Astrocyte of the spinal cord (primary cell): ENCODE measurements at regions not wholly inside any gene's neighbourhood (a gene's known extent, or its start where the extent isn't known, plus 50 kb on each side); places are given as distances from the start of the nearest gene placed in this dataset.

Source experiments
- DNase-seq: peaks from one replicate; pipeline ENCODE4 v3.0.0; 2011; ENCODE audit warnings: low read depth, low spot score
- H3K4me3 ChIP-seq: 2 replicates; pipeline ENCODE4 v1.5.1; 2011; ENCODE audit warnings: low read depth, mild to moderate bottlenecking, low read length, moderate library complexity
- CTCF ChIP-seq: IDR thresholded peaks from 2 replicates; pipeline ENCODE4 v1.5.1; 2012; ENCODE audit warnings: low read depth, mild to moderate bottlenecking, low read length, inconsistent platforms
- in situ Hi-C: cut with HindIII; loops from 2 replicates; pipeline ENCODE4 v1.10.0; 2017; ENCODE audit warnings: low sequenced_read_pairs

- no peak for TF ChIP-seq CTCF
- H3K4me3 ChIP-seq = no peak overlapping the region
- no peak for DNase-seq
- in situ Hi-C loops = no loop called here
Observed at GRCh38 chr7:46035166-46035565, 114.1 kb upstream of the IGFBP3 start.

- no peak overlapping the region for H3K4me3 ChIP-seq
- no peak for TF ChIP-seq CTCF
- DNase-seq = no peak
- in situ Hi-C loops = no loop called here
Observed at GRCh38 chr7:46034056-46034768, 113.1 kb upstream of the IGFBP3 start.

DNA sequence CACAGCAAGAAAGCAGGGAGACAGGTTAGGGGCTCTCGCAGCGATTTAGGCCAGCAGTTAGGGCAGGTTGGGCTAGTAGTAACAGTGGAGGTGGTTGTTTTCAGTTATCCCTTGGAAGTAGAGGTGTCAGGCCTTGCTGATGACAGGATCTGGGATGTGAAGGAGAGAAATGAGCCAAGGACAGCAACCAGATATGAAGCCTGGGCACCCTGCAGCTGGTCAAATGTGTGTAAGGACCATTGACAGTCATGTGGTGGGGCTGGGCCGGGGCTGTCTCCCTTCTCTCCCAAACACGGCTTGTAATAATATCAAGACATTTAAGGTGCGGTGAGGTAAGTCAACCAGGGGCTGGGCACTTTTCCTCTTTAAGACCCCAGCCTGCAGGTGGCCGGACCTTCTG is 112.5 kb upstream of the IGFBP3 start:
- no peak overlapping the region for H3K4me3 ChIP-seq
- in situ Hi-C loops = no loop called here
- TF ChIP-seq CTCF = no peak
- DNase-seq = no peak

DNA sequence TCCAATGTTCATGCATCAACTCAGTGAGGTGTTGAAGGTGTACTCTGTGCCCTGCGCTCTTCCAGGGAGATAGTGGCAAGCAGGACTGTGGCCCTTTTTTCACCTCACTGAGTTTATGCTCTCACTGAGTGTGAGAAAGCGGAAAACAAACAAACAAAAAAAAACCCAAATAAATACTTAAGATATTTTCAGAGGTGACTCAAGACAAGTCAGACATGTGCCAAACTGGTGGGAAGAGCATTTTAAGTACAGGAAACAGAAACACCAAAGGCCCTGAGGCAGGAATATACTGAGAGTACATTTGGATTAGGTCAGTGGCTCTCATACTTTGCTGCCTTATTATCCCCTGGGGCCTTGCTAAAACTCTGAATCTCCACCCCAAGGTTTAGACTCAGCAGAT is 111.9 kb upstream of the IGFBP3 start:
- no peak overlapping the region for H3K4me3 ChIP-seq
- DNase-seq = no peak
- in situ Hi-C loops = no loop called here
- TF ChIP-seq CTCF = no peak

GRCh38 chr7:46032353-46032752 is 111.3 kb upstream of the IGFBP3 start:
- no peak overlapping the region for H3K4me3 ChIP-seq
- DNase-seq = no peak
- TF ChIP-seq CTCF = no peak
- in situ Hi-C loops = no loop called here

DNA sequence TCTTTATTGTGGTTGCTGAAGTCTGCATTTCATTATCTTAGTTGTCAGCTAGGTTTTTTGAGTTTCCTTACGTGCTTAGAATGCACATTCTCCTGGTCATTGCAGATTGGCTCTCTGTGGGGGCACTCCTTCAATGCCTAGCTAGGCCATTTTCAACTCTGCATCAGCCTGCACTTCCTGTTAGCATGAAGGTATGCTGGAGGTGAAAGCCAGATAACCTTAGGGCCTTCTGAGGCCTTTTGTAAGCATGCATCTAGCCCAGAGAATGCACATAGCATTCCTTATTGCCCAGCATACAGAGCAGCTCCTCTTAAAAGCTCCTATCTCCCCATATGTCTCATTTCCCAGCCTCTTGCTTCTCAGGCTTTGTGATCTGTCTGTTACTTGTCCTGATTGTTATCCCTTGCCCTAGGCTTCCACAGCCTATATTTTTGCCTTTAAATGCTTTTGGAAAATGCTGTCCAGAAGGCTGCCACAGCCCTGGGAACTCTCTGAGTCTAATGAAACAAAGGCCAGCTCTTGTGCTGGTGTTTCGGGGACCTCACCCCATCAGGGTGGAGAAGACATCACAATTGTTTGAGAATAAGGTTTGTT is 108.1 kb upstream of the IGFBP3 start:
- no peak overlapping the region for H3K4me3 ChIP-seq
- DNase-seq = no peak
- no peak for TF ChIP-seq CTCF
- in situ Hi-C loops = no loop called here
